ENCODE measurements at regions not wholly inside any gene's neighbourhood (a gene's known extent, or its start where the extent isn't known, plus 50 kb on each side); places are given as distances from the start of the nearest gene placed in this dataset.
A peak's percentile ranks its signal among the peaks of the same experiment; 100 is the strongest.
"Not testable (repeated sequence)": the region's sequence is repeated elsewhere in the genome, so short reads cannot be mapped to it uniquely, and the experiment has no call there.

- Histone ChIP-seq H3K36me3 (no peaks in the 10 kb centered on the region), H3K9ac (ENCODE audit: low read depth in 2 of 2, low read length in 2 of 2) (no peak overlapping the region), H3K9me3 (no peaks in the 10 kb centered on the region), H3K27ac (peak overlapping the region; percentile 25), H3K4me3 (no peak overlapping the region), H3K27me3 (no peaks in the 10 kb centered on the region), H3K4me1 (no peaks in the 10 kb centered on the region)
- TF ChIP-seq, protein P1, sequence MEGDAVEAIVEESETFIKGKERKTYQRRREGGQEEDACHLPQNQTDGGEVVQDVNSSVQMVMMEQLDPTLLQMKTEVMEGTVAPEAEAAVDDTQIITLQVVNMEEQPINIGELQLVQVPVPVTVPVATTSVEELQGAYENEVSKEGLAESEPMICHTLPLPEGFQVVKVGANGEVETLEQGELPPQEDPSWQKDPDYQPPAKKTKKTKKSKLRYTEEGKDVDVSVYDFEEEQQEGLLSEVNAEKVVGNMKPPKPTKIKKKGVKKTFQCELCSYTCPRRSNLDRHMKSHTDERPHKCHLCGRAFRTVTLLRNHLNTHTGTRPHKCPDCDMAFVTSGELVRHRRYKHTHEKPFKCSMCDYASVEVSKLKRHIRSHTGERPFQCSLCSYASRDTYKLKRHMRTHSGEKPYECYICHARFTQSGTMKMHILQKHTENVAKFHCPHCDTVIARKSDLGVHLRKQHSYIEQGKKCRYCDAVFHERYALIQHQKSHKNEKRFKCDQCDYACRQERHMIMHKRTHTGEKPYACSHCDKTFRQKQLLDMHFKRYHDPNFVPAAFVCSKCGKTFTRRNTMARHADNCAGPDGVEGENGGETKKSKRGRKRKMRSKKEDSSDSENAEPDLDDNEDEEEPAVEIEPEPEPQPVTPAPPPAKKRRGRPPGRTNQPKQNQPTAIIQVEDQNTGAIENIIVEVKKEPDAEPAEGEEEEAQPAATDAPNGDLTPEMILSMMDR (IDR thresholded peaks at IDR 0.05) = no peak
- peak; percentile 22 for DNase-seq
- intact Hi-C loops (cut with DNase I) = no loop called here
These were observed 226.3 kb downstream of the DLEU7 start for GRCh38 chr13:50617134-50617721.

GRCh38 chr13:50618206-50618605, 225.3 kb downstream of the DLEU7 start:
- intact Hi-C loops (cut with DNase I) = no loop called here
- Histone ChIP-seq H3K27ac (no peak overlapping the region), H3K9me3 (no peaks in the 10 kb centered on the region), H3K4me1 (no peaks in the 10 kb centered on the region), H3K27me3 (no peaks in the 10 kb centered on the region), H3K4me3 (no peak overlapping the region), H3K9ac (ENCODE audit: low read depth in 2 of 2, low read length in 2 of 2) (no peak overlapping the region), H3K36me3 (no peaks in the 10 kb centered on the region)
- TF ChIP-seq, protein P1 (IDR thresholded peaks at IDR 0.05) = no peak
- no peak for DNase-seq

DNA sequence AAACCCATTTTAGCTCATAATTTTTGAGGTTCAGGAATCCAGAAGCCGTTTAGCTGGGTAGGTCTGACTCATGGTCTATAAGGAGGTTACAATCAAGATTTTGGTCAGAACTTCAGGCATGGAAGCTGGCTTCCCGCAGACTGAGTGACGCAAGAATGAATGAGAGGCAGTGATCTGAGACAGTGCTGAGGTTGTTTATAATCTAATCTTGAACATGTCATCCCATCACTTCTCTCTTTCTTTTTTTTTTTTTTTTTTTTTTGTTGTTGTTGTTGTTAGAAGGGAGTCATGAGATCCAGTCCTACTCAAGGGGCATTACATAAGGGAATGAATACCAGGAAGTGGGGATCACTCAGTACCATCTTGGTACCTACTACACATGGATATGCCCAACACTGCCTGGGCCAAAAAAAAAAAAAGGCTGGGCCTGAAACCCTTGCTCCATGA, 217.4 kb downstream of the DLEU7 start:
- intact Hi-C loops (cut with DNase I) = no loop called here
- TF ChIP-seq, protein P1 (IDR thresholded peaks at IDR 0.05) = no peak
- Histone ChIP-seq H3K9ac (ENCODE audit: low read depth in 2 of 2, low read length in 2 of 2) (no peak overlapping the region), H3K36me3 (no peaks in the 10 kb centered on the region), H3K27me3 (no peaks in the 10 kb centered on the region), H3K4me3 (no peak overlapping the region), H3K27ac (no peak overlapping the region), H3K4me1 (no peaks in the 10 kb centered on the region), H3K9me3 (no peaks in the 10 kb centered on the region)
- no peak for DNase-seq

DNA sequence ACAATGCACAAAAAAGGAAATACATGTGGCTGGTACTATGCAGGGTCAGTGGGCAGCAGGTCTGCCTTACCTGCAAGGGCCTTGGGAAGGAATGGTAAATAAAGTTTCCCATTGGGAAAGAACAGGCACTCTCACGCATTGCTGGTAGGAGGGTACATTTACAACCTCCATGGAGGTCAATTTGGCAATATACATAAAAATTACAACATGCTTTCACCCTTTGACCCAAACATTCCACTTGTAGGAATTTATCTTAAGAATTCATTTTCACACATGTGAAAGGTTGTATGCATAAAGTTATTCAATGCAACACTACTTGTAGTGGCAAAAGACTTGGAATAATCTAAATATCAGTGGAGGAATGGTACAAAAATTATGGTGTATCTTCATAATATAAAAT, 216.4 kb downstream of the DLEU7 start:
- Histone ChIP-seq H3K4me1 (no peaks in the 10 kb centered on the region), H3K9ac (ENCODE audit: low read depth in 2 of 2, low read length in 2 of 2) (no peak overlapping the region), H3K36me3 (no peaks in the 10 kb centered on the region), H3K9me3 (no peaks in the 10 kb centered on the region), H3K27me3 (no peaks in the 10 kb centered on the region), H3K4me3 (no peak overlapping the region), H3K27ac (no peak overlapping the region)
- TF ChIP-seq, protein P1 (IDR thresholded peaks at IDR 0.05) = no peak
- intact Hi-C loops (cut with DNase I) = no loop called here
- DNase-seq = no peak

- H3K9ac ChIP-seq (ENCODE audit: low read depth in 2 of 2, low read length in 2 of 2); H3K36me3 ChIP-seq; intact Hi-C loops (cut with DNase I); H3K4me1 ChIP-seq; H3K4me3 ChIP-seq; H3K27me3 ChIP-seq; DNase-seq; H3K9me3 ChIP-seq; H3K27ac ChIP-seq: not testable (repeated sequence)
These were observed 215.0 kb downstream of the DLEU7 start for GRCh38 chr13:50628512-50628911.

DNA sequence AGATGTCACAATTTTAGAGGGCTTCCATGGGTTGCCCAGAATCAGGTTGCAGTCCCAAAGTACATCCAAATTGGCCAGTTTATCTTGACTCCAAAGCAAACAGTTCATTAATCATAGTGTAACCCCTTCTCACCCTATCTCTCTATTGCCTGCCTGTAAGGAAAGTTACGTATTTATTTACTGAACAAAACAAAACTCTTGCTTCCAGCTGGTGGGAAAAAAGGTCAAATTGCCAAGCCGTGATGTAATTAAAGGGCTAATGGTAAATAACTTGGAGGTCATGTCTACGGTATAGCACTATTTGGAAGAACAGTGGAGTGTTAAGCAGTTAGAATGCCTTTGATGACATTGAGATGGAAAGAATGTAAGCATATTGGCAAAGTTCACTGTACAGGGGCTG, 214.0 kb downstream of the DLEU7 start:
- intact Hi-C loops (cut with DNase I) = no loop called here
- no peak for DNase-seq
- TF ChIP-seq, protein P1 (IDR thresholded peaks at IDR 0.05) = no peak
- Histone ChIP-seq H3K9me3 (no peaks in the 10 kb centered on the region), H3K27ac (no peak overlapping the region), H3K27me3 (no peaks in the 10 kb centered on the region), H3K9ac (ENCODE audit: low read depth in 2 of 2, low read length in 2 of 2) (no peak overlapping the region), H3K36me3 (no peaks in the 10 kb centered on the region), H3K4me3 (no peak overlapping the region), H3K4me1 (no peaks in the 10 kb centered on the region)

All from colonic mucosa (tissue), 4 donors.